ENCODE measurements at regions not wholly inside any gene's neighbourhood (a gene's known extent, or its start where the extent isn't known, plus 50 kb on each side); places are given as distances from the start of the nearest gene placed in this dataset.

DNA sequence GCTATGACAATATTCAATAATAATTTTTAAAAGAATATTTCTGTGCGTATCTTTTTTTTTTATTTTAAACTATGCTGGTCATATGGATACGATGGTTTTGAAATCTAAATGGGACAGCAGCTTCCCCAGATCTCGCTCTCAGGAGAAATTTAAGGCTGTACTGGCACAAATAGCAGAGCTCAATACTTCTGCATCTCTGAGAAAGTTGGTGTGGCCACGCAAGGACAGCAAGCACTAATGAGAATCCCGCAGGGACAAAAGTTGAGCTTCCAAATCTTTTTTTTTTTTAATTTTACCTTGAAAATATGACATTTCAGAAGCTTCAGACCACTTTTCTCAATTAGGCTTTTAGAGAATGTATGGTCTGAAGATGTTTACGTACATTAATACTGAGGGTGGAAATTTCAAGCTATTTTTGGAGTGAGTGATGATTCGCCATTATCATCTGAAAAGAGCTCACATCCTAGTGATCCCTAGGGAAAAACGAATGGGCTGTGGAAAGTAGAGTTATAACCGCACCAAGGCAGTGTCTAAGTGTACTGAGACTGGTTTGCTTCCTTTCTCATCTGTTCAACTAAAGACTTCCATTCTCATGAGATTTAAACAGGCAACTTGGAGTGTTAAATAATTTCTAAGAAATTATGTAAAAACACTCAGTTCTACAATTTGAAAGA is 840.0 kb downstream of the C6orf118 start:
- TF ChIP-seq EZH2 (IDR thresholded peaks at IDR 0.05; ENCODE audit: borderline replicate concordance, insufficient read depth, low read length, poor library complexity, severe bottlenecking) (no peak), CTCF (IDR thresholded peaks at IDR 0.05; ENCODE audit: poor library complexity, severe bottlenecking) (no peak), EP300 (conservative IDR thresholded peaks at IDR 0.05; ENCODE audit: poor library complexity, severe bottlenecking) (no peak), SMC3 (conservative IDR thresholded peaks at IDR 0.05; ENCODE audit: poor library complexity) (no peak), POLR2AphosphoS5 (IDR thresholded peaks at IDR 0.05) (no peak)

Data from neural cell (in vitro differentiated cells).